ENCODE measurements at regions not wholly inside any gene's neighbourhood (a gene's known extent, or its start where the extent isn't known, plus 50 kb on each side); places are given as distances from the start of the nearest gene placed in this dataset.
"Not testable (repeated sequence)": the region's sequence is repeated elsewhere in the genome, so short reads cannot be mapped to it uniquely, and the experiment has no call there.

- no peak overlapping the region for H3K27ac ChIP-seq
- no peak for DNase-seq (ENCODE audit: low read depth in 1 of 2, low spot score in 2 of 2)
- H3K27me3 ChIP-seq (replicated peaks) = no peaks in the 10 kb centered on the region
- no peaks in the 10 kb centered on the region for H3K36me3 ChIP-seq
- peaks cover 3% of the 10 kb centered on the region; the same call in 1 of the 2 replicates for H3K4me1 ChIP-seq (replicated peaks)
- H3K9me3 ChIP-seq (replicated peaks) = no peaks in the 10 kb centered on the region
- H3K4me3 ChIP-seq = no peak overlapping the region
Measured at GRCh38 chr4:128649575-128650205, 159.8 kb upstream of the JADE1 start.

DNA sequence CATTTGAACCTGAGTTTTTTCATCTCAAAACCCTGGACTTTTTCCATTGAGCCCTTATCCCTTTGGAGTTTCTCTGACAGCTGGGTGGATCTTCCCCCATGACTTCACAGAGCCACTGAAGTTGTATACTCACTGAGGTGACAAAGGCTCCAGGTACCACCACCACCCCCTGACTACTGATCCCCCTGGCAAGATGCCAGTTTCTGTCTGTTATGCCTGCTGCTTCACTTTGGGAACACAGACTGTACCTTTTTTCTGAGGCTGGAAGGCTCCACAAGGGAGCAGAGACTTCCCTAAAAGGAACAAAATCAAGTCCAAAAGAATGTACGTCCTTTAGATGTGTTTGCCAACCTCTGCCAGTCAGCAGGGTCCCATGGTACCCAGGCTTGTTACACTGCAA lies 160.3 kb upstream of the JADE1 start:
- Histone ChIP-seq H3K9me3 (replicated peaks) (no peaks in the 10 kb centered on the region), H3K36me3 (no peaks in the 10 kb centered on the region), H3K27ac (no peak overlapping the region), H3K4me3 (no peak overlapping the region), H3K4me1 (replicated peaks) (peaks cover 3% of the 10 kb centered on the region; the same call in 1 of the 2 replicates), H3K27me3 (replicated peaks) (no peaks in the 10 kb centered on the region)
- DNase-seq (ENCODE audit: low read depth in 1 of 2, low spot score in 2 of 2) = no peak

GRCh38 chr4:128648021-128648420 lies 161.5 kb upstream of the JADE1 start:
- Histone ChIP-seq H3K4me1 (replicated peaks) (peaks cover 3% of the 10 kb centered on the region; the same call in 1 of the 2 replicates), H3K36me3 (no peaks in the 10 kb centered on the region), H3K27me3 (replicated peaks) (no peaks in the 10 kb centered on the region), H3K4me3 (no peak overlapping the region), H3K27ac (no peak overlapping the region), H3K9me3 (replicated peaks) (no peaks in the 10 kb centered on the region)
- DNase-seq (ENCODE audit: low read depth in 1 of 2, low spot score in 2 of 2) = no peak

GRCh38 chr4:128646893-128647292 lies 162.6 kb upstream of the JADE1 start:
- DNase-seq (ENCODE audit: low read depth in 1 of 2, low spot score in 2 of 2); H3K4me1 ChIP-seq (replicated peaks); H3K36me3 ChIP-seq; H3K27ac ChIP-seq; H3K4me3 ChIP-seq; H3K9me3 ChIP-seq (replicated peaks); H3K27me3 ChIP-seq (replicated peaks): not testable (repeated sequence)

- not testable (repeated sequence) for DNase-seq (ENCODE audit: low read depth in 1 of 2, low spot score in 2 of 2); H3K27ac ChIP-seq; H3K4me3 ChIP-seq
Measured at GRCh38 chr4:128644693-128645654, 164.5 kb upstream of the JADE1 start.

DNA sequence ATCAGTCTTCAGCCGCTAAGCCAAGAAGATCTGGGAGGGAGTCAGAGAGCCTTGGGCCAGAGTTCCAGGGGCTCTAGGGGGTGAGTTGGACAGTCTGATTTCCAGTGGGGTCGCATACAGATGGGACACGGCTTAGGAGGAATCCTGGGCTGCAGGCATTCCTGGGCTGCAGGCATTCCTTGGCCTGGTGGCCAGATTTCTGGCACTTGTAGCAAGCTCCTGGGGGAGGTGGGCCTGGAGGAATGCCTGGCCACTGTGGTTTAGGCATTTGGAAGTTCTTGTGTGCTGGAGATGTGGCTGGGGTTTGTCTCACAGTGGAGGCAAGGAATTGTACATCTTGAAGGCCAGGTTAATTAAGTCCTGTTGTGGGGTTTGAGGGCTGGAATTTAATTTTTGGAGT lies 165.4 kb upstream of the JADE1 start:
- H3K27ac ChIP-seq; H3K9me3 ChIP-seq (replicated peaks); H3K4me3 ChIP-seq; H3K36me3 ChIP-seq; DNase-seq (ENCODE audit: low read depth in 1 of 2, low spot score in 2 of 2); H3K4me1 ChIP-seq (replicated peaks); H3K27me3 ChIP-seq (replicated peaks): not testable (repeated sequence)

More at GRCh38 chr4:128644693-128645654, 164.5 kb upstream of the JADE1 start:
- not testable (repeated sequence) for H3K36me3 ChIP-seq; H3K9me3 ChIP-seq (replicated peaks); H3K27me3 ChIP-seq (replicated peaks); H3K4me1 ChIP-seq (replicated peaks)

GRCh38 chr4:128641566-128641965 lies 167.9 kb upstream of the JADE1 start:
- H3K4me3 ChIP-seq; H3K4me1 ChIP-seq (replicated peaks); H3K27ac ChIP-seq; DNase-seq (ENCODE audit: low read depth in 1 of 2, low spot score in 2 of 2); H3K9me3 ChIP-seq (replicated peaks); H3K27me3 ChIP-seq (replicated peaks); H3K36me3 ChIP-seq: not testable (repeated sequence)

GRCh38 chr4:128639541-128640270 lies 169.8 kb upstream of the JADE1 start:
- Histone ChIP-seq H3K36me3 (no peaks in the 10 kb centered on the region), H3K4me1 (replicated peaks) (peaks cover 22% of the 10 kb centered on the region), H3K27me3 (replicated peaks) (no peaks in the 10 kb centered on the region), H3K9me3 (replicated peaks) (no peaks in the 10 kb centered on the region), H3K4me3 (no peak overlapping the region), H3K27ac (peak overlapping the region; percentile 18; the same call in 1 of the 2 replicates)
- DNase-seq (ENCODE audit: low read depth in 1 of 2, low spot score in 2 of 2) = peak in 1 of 2 experiments; percentile 31

GRCh38 chr4:128636906-128637305 lies 172.6 kb upstream of the JADE1 start:
- Histone ChIP-seq H3K27ac (no peak overlapping the region), H3K27me3 (replicated peaks) (no peaks in the 10 kb centered on the region), H3K36me3 (no peaks in the 10 kb centered on the region), H3K9me3 (replicated peaks) (no peaks in the 10 kb centered on the region), H3K4me3 (no peak overlapping the region), H3K4me1 (replicated peaks) (peaks cover 22% of the 10 kb centered on the region)
- DNase-seq (ENCODE audit: low read depth in 1 of 2, low spot score in 2 of 2) = no peak

- DNase-seq (ENCODE audit: low read depth in 1 of 2, low spot score in 2 of 2) = peak in 1 of 2 experiments; percentile 33
- Histone ChIP-seq H3K27me3 (replicated peaks) (no peaks in the 10 kb centered on the region), H3K4me3 (no peak overlapping the region), H3K27ac (peak overlapping the region; percentile 23; the same call in 1 of the 2 replicates), H3K4me1 (replicated peaks) (peaks cover 22% of the 10 kb centered on the region), H3K36me3 (no peaks in the 10 kb centered on the region), H3K9me3 (replicated peaks) (no peaks in the 10 kb centered on the region)
Measured at GRCh38 chr4:128635955-128636560, 173.4 kb upstream of the JADE1 start.

GRCh38 chr4:128635141-128635954 lies 174.2 kb upstream of the JADE1 start:
- Histone ChIP-seq H3K36me3 (no peaks in the 10 kb centered on the region), H3K27ac (peak overlapping the region; percentile 23; the same call in 1 of the 2 replicates)
- peak in 1 of 2 experiments; percentile 40 for DNase-seq (ENCODE audit: low read depth in 1 of 2, low spot score in 2 of 2)

GRCh38 chr4:128633067-128633466 lies 176.4 kb upstream of the JADE1 start:
- Histone ChIP-seq H3K4me3 (no peak overlapping the region), H3K9me3 (replicated peaks) (no peaks in the 10 kb centered on the region), H3K27ac (no peak overlapping the region), H3K27me3 (replicated peaks) (no peaks in the 10 kb centered on the region), H3K36me3 (no peaks in the 10 kb centered on the region), H3K4me1 (replicated peaks) (peaks cover 13% of the 10 kb centered on the region)
- DNase-seq (ENCODE audit: low read depth in 1 of 2, low spot score in 2 of 2) = no peak

More at GRCh38 chr4:128635141-128635954, 174.2 kb upstream of the JADE1 start:
- Histone ChIP-seq H3K4me1 (replicated peaks) (peaks cover 22% of the 10 kb centered on the region), H3K9me3 (replicated peaks) (no peaks in the 10 kb centered on the region), H3K27me3 (replicated peaks) (no peaks in the 10 kb centered on the region), H3K4me3 (no peak overlapping the region)

DNA sequence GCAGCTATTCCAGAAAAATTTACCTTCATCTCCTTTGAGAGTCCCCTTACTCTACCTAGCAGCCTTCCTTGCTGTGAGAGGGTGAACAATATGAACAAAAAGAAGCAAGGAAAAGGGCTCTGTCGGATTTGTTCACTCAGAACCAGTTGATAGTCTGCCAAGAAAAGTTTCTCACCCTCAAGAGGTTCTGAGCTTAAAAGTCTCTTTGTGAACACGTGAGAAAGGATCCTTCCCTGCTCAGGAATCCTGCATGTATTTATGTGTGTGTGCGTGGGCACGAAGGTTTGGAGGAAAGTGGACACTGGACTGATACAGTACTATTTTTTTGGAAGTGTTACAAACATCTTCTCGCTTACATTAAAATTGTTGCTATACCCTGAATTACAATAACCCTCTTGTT lies 178.6 kb upstream of the JADE1 start:
- no peak overlapping the region for H3K4me3 ChIP-seq
- H3K4me1 ChIP-seq (replicated peaks) = peaks cover 9% of the 10 kb centered on the region
- no peaks in the 10 kb centered on the region for H3K9me3 ChIP-seq (replicated peaks)
- H3K27ac ChIP-seq = no peak overlapping the region
- no peaks in the 10 kb centered on the region; the same call in 1 of the 2 replicates for H3K27me3 ChIP-seq (replicated peaks)
- DNase-seq (ENCODE audit: low read depth in 1 of 2, low spot score in 2 of 2) = no peak
- H3K36me3 ChIP-seq = no peaks in the 10 kb centered on the region

Measured in SJSA1 (cell line).